ENCODE measurements at regions not wholly inside any gene's neighbourhood (a gene's known extent, or its start where the extent isn't known, plus 50 kb on each side); places are given as distances from the start of the nearest gene placed in this dataset.
"Not testable (repeated sequence)": the region's sequence is repeated elsewhere in the genome, so short reads cannot be mapped to it uniquely, and the experiment has no call there.

DNA sequence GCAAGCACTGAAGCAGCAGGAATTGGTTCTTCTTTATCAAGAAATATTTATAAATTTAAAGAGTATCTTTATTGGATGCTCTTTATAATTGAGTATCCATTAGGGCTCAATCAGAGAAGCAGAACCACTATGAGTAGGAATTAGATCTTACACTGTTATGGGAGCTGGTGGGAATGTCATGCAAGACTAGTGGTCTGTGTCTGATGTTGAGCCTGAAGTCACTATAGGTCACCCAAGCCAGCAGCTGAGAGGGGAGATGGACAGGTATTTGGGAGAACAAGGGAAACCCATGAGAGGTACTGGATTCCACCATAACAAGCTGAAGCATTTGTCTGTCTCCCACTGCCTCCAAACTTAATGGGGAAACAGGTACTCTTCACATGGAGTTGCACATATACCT, 283.7 kb upstream of the BOD1L1 start:
- Mint-ChIP-seq H3K9me3 (ENCODE audit: insufficient read depth) (no peaks in the 10 kb centered on the region), H3K27me3 (ENCODE audit: low read depth) (peaks cover 4% of the 10 kb centered on the region), H3K4me3 (no peak overlapping the region), H3K4me1 (ENCODE audit: low read depth) (no peaks in the 10 kb centered on the region), H3K36me3 (ENCODE audit: low read depth) (no peaks in the 10 kb centered on the region), H3K27ac (no peak overlapping the region)
- ATAC-seq: no peak
- POLR2A ChIA-PET: no interaction called here
- no peak for DNase-seq
- CTCF ChIA-PET: no interaction called here

DNA sequence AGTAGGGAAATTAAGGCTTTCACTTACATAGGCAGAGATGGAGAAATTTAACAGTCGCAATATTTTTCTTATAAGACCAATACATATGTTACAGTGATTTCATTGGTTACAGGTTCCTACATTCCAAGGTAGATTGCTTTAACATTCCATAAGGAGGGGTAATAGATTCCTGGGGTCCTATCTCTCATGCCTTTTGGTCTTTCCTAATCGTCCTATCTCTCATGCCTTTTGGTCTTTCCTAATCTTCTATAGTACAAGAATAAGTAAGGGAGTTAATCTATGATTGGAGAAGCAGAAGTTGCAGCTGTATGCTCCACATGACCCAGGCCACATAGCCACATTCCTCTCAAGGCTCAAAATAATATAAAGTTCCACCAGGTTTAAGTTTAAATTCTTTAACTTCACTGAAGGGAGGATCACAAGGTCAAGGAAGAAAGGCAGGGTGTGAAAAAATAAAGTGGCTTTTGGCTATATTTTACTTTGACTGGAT, 285.0 kb upstream of the BOD1L1 start:
- ChIA-PET CTCF (no interaction called here), POLR2A (no interaction called here)
- no peaks in the 10 kb centered on the region for H3K9me3 Mint-ChIP-seq (ENCODE audit: insufficient read depth)
- no peak overlapping the region for H3K4me3 Mint-ChIP-seq
- no peaks in the 10 kb centered on the region for H3K36me3 Mint-ChIP-seq (ENCODE audit: low read depth)
- no peak overlapping the region for H3K27ac Mint-ChIP-seq
- peaks cover 4% of the 10 kb centered on the region for H3K27me3 Mint-ChIP-seq (ENCODE audit: low read depth)
- DNase-seq (no peak), ATAC-seq (no peak)
- no peaks in the 10 kb centered on the region for H3K4me1 Mint-ChIP-seq (ENCODE audit: low read depth)

DNA sequence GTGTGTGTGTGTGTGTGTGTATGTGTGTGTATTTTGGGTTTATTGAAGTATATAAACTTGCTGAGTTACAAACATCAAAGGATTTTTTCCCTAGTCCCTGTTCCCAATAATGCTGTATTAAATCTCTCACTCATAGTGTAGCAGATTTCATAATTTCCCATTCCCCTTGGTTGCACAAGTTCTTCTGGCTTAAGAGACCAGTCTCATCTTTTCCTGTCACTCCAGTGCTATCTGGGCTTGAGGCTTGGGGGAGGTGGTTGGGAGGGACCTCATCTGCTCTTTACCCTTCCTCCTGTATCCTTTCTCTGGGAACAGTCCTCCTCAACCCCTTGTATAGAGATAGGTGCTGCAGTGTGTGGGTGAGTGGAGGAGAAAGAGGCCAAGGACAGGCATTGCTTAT, 285.4 kb upstream of the BOD1L1 start:
- Mint-ChIP-seq H3K4me1 (ENCODE audit: low read depth) (no peaks in the 10 kb centered on the region), H3K27ac (no peak overlapping the region), H3K27me3 (ENCODE audit: low read depth) (peaks cover 4% of the 10 kb centered on the region), H3K9me3 (ENCODE audit: insufficient read depth) (no peaks in the 10 kb centered on the region), H3K36me3 (ENCODE audit: low read depth) (no peaks in the 10 kb centered on the region), H3K4me3 (no peak overlapping the region)
- ChIA-PET POLR2A (no interaction called here), CTCF (no interaction called here)
- ATAC-seq (no peak), DNase-seq (no peak)

DNA sequence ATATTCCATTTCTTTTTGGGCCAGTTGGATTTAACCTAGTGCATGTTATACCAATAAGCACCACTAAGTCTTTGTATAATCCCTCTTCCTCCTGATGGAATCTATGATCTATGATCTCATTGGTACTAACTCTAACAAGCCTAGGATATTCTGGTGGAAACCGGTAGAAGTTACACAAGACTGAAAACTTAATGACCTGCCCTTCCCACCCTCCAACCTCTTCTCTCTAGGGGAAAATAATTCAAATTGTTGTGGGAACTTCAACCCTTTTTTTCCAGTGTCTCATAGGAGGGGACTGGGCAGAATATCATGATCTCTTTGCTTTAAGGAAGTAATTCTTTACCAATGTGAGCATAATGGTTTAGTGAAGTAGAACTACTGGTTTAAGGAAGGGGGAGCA, 289.5 kb upstream of the BOD1L1 start:
- H3K36me3 Mint-ChIP-seq (ENCODE audit: low read depth): no peaks in the 10 kb centered on the region
- CTCF ChIA-PET: no interaction called here
- H3K27ac Mint-ChIP-seq: no peak overlapping the region
- peaks cover 4% of the 10 kb centered on the region for H3K27me3 Mint-ChIP-seq (ENCODE audit: low read depth)
- H3K4me3 Mint-ChIP-seq: no peak overlapping the region
- POLR2A ChIA-PET: no interaction called here
- DNase-seq (no peak), ATAC-seq (no peak)
- no peaks in the 10 kb centered on the region for H3K4me1 Mint-ChIP-seq (ENCODE audit: low read depth)
- H3K9me3 Mint-ChIP-seq (ENCODE audit: insufficient read depth): no peaks in the 10 kb centered on the region

DNA sequence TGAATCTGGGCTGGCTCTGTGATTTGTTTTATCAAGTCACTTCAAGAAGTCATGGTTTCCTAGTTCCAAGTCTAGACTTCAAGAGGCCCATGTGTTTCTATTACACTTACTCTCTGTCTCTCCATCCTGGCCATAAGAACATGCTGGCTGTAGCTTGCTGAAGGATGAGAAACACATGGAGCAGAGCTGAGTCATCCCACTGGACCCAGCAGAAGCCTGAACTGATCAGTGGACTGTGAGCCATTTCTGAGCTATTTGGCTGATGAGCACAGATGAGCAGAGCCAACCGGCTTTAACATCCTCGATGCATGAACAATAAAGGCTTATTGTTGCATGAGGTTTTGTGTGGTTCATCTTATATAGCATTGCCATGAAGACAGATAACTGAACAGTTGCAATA, 290.6 kb upstream of the BOD1L1 start:
- Mint-ChIP-seq H3K36me3 (ENCODE audit: low read depth) (no peaks in the 10 kb centered on the region), H3K4me3 (no peak overlapping the region), H3K27ac (no peak overlapping the region), H3K9me3 (ENCODE audit: insufficient read depth) (no peaks in the 10 kb centered on the region), H3K4me1 (ENCODE audit: low read depth) (no peaks in the 10 kb centered on the region), H3K27me3 (ENCODE audit: low read depth) (peaks cover 4% of the 10 kb centered on the region)
- no peak for DNase-seq
- ChIA-PET CTCF (no interaction called here), POLR2A (no interaction called here)
- ATAC-seq: no peak

DNA sequence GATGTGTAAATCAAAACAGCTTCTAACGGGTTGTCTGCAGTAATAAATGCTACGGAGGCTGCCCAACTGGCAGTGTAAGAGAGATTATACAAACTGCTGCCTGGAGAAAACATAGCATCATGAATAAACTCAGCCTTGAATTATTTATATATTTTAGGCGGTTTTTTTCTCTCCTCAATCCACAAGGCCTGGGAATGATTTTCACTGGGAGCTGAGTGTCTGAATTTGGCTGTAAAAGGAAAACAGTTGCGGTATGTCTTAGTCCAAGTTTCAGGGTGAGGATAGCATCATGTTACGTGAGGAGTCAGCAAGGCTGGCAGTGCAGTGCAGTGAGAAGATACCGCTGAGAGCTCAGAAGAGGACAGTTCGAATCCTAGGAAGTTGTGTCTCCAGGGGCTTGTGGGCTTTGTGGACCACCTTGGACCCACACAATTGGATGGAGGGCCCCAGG, 291.5 kb upstream of the BOD1L1 start:
- CTCF ChIA-PET: no interaction called here
- DNase-seq (no peak), ATAC-seq (no peak)
- H3K4me1 Mint-ChIP-seq (ENCODE audit: low read depth): no peaks in the 10 kb centered on the region
- no peak overlapping the region for H3K4me3 Mint-ChIP-seq
- no peaks in the 10 kb centered on the region for H3K36me3 Mint-ChIP-seq (ENCODE audit: low read depth)
- no peak overlapping the region for H3K27ac Mint-ChIP-seq
- H3K27me3 Mint-ChIP-seq (ENCODE audit: low read depth): peaks cover 4% of the 10 kb centered on the region
- POLR2A ChIA-PET: no interaction called here
- no peaks in the 10 kb centered on the region for H3K9me3 Mint-ChIP-seq (ENCODE audit: insufficient read depth)

DNA sequence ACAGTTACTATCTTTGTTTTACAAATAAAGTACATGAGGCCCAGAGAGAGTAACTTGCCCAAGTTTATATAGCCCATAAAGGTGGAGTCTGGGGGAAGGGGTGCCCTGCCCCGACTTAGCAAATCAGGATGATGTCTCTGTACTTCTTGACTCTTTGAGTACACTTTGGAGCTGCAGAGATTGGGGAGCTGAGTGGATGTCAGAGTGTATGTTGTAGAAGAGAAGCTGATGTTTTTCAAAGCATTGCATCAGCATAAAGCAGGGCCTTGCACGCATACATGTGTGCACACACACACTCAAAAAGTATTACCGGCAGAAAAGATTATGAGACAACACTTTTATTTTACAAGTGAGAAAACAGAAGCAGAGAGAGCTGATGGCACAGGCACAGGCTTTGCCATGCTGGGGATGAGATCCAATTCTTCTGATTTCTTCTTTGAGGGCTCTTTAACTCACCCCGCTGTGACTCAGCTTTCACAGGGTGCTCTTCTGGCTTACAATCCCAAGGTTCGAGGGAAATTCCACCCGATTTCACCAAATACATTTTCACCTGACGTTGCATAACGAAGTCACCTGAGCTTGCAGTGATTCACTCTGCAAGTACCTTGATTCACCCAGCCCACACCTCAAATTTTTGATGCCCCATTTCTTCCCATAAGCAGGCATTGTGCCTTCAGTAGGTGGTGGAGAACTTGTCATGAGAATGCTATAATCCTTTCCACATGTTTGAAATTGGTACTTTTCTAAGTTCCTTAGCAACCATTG, 292.8 kb upstream of the BOD1L1 start:
- ChIA-PET POLR2A (no interaction called here), CTCF (no interaction called here)
- no peaks in the 10 kb centered on the region for H3K27me3 Mint-ChIP-seq (ENCODE audit: low read depth)
- no peaks in the 10 kb centered on the region for H3K4me1 Mint-ChIP-seq (ENCODE audit: low read depth)
- no peak overlapping the region for H3K4me3 Mint-ChIP-seq
- ATAC-seq (no peak), DNase-seq (no peak)
- no peaks in the 10 kb centered on the region for H3K36me3 Mint-ChIP-seq (ENCODE audit: low read depth)
- no peaks in the 10 kb centered on the region for H3K9me3 Mint-ChIP-seq (ENCODE audit: insufficient read depth)
- no peak overlapping the region for H3K27ac Mint-ChIP-seq

DNA sequence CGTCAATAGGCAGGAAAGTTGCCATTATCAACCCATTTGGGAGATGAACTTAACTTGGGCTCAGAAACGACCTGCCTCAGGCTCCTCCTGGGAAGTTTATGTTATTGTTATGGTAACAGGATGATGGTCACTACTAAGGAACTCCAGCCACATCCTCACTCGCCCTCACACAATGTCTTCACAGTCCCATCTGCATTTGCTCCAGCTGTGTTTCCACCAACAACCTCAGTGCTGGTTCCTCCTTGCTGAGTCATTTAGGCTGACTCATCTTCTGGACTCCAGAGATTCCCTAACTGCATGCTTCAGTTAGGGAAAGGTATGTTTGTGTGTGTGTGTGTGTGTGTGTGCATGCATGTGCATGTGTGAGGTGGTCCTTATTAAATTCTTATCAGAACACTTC, 293.4 kb upstream of the BOD1L1 start:
- no peak for ATAC-seq
- no peaks in the 10 kb centered on the region for H3K9me3 Mint-ChIP-seq (ENCODE audit: insufficient read depth)
- no peak overlapping the region for H3K27ac Mint-ChIP-seq
- POLR2A ChIA-PET: no interaction called here
- H3K36me3 Mint-ChIP-seq (ENCODE audit: low read depth): no peaks in the 10 kb centered on the region
- CTCF ChIA-PET: no interaction called here
- no peak for DNase-seq
- H3K4me3 Mint-ChIP-seq: no peak overlapping the region
- H3K27me3 Mint-ChIP-seq (ENCODE audit: low read depth): no peaks in the 10 kb centered on the region
- no peaks in the 10 kb centered on the region for H3K4me1 Mint-ChIP-seq (ENCODE audit: low read depth)

DNA sequence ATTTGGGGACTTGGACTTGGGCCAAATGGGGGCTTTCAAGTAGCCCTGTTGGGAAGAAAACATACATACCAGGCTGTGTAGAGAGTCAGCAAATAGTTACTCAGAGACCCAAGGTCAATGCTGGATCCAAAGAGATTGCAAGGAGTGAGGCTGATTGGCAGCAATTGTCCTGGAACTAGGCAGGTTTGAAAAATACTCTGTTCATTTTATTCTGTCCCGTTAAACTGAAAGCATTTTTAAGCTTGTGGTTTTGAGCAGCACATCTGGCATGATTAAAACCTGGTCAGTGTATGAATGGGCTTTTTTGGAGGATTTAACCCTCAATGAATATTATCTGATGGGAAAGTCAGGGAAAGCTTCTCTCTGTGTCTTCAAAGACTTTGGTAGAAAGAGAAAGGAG, 294.3 kb upstream of the BOD1L1 start:
- ChIA-PET POLR2A (no interaction called here), CTCF (no interaction called here)
- no peak for ATAC-seq

DNA sequence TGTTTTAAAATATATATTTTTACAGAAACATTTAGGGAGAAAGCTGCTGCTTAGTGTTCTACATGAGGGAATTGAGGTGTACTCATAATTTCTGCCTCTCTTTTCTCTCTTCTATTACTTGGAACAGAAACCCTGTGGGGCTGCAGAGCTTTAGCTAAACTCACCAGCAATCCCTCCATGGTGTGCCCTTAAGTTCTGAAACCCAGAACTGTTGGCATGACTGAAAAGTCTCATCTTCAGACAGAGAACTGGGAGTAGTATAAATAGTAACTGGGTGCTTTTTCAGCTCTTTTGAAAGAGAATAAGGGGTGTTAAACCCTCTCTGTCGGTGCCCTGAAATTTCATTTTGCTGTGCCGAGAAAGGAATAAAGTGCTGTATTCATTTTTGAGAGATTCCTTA, 294.9 kb upstream of the BOD1L1 start:
- Mint-ChIP-seq H3K4me1 (ENCODE audit: low read depth) (no peaks in the 10 kb centered on the region), H3K9me3 (ENCODE audit: insufficient read depth) (no peaks in the 10 kb centered on the region), H3K4me3 (no peak overlapping the region), H3K27ac (no peak overlapping the region), H3K27me3 (ENCODE audit: low read depth) (no peaks in the 10 kb centered on the region), H3K36me3 (ENCODE audit: low read depth) (no peaks in the 10 kb centered on the region)
- DNase-seq (no peak), ATAC-seq (no peak)
- ChIA-PET POLR2A (no interaction called here), CTCF (no interaction called here)

More for the DNA sequence above, 294.3 kb upstream of the BOD1L1 start:
- no peaks in the 10 kb centered on the region for H3K4me1 Mint-ChIP-seq (ENCODE audit: low read depth)
- no peaks in the 10 kb centered on the region for H3K36me3 Mint-ChIP-seq (ENCODE audit: low read depth)
- no peaks in the 10 kb centered on the region for H3K27me3 Mint-ChIP-seq (ENCODE audit: low read depth)
- no peak overlapping the region for H3K27ac Mint-ChIP-seq
- no peak for DNase-seq
- no peaks in the 10 kb centered on the region for H3K9me3 Mint-ChIP-seq (ENCODE audit: insufficient read depth)
- no peak overlapping the region for H3K4me3 Mint-ChIP-seq

DNA sequence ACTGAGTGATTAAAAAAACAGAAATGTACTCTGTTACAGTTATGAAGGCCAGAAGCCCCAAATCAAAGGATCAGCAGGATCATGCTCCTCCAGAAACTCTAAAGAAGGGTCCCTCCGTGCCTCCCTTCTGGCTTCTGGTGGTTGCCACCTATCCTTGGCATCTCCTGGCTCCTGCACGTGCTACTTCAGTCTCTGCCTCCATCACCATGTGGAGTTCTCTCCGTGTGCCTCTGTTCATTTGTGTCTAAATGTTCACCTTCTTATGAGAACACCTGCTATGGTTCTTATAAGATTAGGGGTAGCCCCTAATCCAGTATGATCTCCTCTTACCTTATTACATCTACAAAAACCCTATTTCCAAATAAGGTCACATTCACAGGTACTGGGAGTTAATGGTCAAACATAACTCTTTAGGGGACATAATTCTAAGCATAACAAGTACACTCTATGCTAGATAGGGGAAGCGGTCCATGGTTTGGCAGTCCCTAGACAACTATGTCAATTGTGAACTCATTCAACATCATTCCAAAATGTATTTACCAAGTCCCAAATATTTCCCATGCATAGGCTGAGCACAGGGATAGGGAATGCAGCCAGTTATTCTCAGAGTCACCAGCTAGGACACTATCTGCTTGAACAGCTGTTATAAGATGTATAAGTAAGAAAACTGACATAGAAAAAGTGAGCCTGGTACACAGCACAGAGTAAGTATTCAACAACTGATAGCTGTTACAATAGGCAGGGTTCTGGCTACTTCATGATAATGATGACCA, 295.5 kb upstream of the BOD1L1 start:
- H3K4me1 Mint-ChIP-seq (ENCODE audit: low read depth): no peaks in the 10 kb centered on the region
- H3K27me3 Mint-ChIP-seq (ENCODE audit: low read depth): no peaks in the 10 kb centered on the region
- no peaks in the 10 kb centered on the region for H3K36me3 Mint-ChIP-seq (ENCODE audit: low read depth)
- no peak overlapping the region for H3K27ac Mint-ChIP-seq
- ChIA-PET CTCF (no interaction called here), POLR2A (no interaction called here)
- ATAC-seq (no peak), DNase-seq (no peak)
- H3K9me3 Mint-ChIP-seq (ENCODE audit: insufficient read depth): no peaks in the 10 kb centered on the region
- H3K4me3 Mint-ChIP-seq: no peak overlapping the region

DNA sequence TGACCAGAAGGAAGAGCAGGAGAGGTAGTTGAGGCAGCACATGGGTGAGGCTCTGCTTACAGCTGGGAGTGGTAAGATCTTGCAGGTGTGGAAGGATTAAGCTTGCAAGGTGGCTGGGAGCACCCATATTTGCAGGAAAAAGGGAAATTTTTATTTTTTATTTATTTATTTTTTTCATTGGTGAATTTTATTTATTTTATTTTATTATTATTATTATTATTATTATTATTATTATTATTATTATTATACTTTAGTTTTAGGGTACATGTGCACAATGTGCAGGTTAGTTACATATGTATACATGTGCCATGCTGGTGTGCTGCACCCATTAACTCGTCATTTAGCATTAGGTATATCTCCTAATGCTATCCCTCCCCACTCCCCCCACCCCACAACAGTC, 297.4 kb upstream of the BOD1L1 start:
- DNase-seq; H3K4me3 Mint-ChIP-seq; H3K36me3 Mint-ChIP-seq (ENCODE audit: low read depth); H3K9me3 Mint-ChIP-seq (ENCODE audit: insufficient read depth); CTCF ChIA-PET; ATAC-seq; POLR2A ChIA-PET; H3K4me1 Mint-ChIP-seq (ENCODE audit: low read depth); H3K27me3 Mint-ChIP-seq (ENCODE audit: low read depth); H3K27ac Mint-ChIP-seq: not testable (repeated sequence)

DNA sequence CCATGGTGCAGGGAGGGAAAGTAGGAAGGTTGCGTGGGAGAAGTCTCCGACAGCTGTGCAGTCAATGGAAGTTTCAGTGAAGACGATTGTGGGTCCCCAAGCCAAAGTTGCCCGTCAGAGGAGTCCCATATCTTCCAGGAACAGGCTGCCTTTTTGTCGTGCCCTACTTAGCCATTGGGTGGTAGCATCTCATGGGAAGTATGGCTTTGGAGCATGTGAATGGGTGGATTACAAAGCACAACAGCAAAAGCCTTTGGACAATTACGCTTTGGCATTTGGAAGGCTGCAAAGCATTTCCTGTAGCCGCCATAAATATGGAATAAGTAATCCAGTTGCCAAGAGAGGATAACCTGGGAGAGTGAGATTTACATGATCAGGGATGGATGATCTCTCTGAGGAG, 300.7 kb upstream of the BOD1L1 start:
- Mint-ChIP-seq H3K4me1 (ENCODE audit: low read depth) (no peaks in the 10 kb centered on the region), H3K27me3 (ENCODE audit: low read depth) (no peaks in the 10 kb centered on the region), H3K27ac (no peak overlapping the region), H3K4me3 (no peak overlapping the region), H3K9me3 (ENCODE audit: insufficient read depth) (peaks cover 4% of the 10 kb centered on the region), H3K36me3 (ENCODE audit: low read depth) (no peaks in the 10 kb centered on the region)
- CTCF ChIA-PET: no interaction called here
- DNase-seq (no peak), ATAC-seq (no peak)
- POLR2A ChIA-PET: no interaction called here
